Transverse colon (tissue), 4 donors: ENCODE measurements at regions not wholly inside any gene's neighbourhood (a gene's known extent, or its start where the extent isn't known, plus 50 kb on each side); places are given as distances from the start of the nearest gene placed in this dataset.

Experiments used
- DNase-seq: peaks from one replicate; pipeline ENCODE4 v3.0.0-alpha.2; 2019
- H3K27ac ChIP-seq, 4 donors: fragments of 200-600 bp; sonication (generic); 2 replicates each; pipeline ENCODE4 v1.5.1; 2016 to 2018; ENCODE audit warnings: inconsistent platforms in 4 of 4
- H3K27me3 ChIP-seq: fragments of 200-600 bp; sonication (generic); 2 replicates; pipeline ENCODE4 v1.5.1; 2017; ENCODE audit warnings: inconsistent platforms
- H3K36me3 ChIP-seq, 4 donors: fragments of 200-600 bp; sonication (generic); 2 replicates each; pipeline ENCODE4 v1.5.1; 2017 to 2019; ENCODE audit warnings: inconsistent platforms in 4 of 4
- H3K4me1 ChIP-seq, 4 donors: fragments of 200-600 bp; sonication (generic); 2 replicates each; pipeline ENCODE4 v1.5.1; 2017 to 2020; ENCODE audit warnings: inconsistent platforms in 4 of 4
- H3K4me3 ChIP-seq, 4 donors: fragments of 200-600 bp; sonication (generic); 1 replicate in 1 of 4; 2 replicates in 3 of 4; pipeline versions ENCODE4 v1.5.1 to v1.6.1; 2017 to 2019; ENCODE audit warnings: inconsistent platforms in 4 of 4
- H3K9me3 ChIP-seq, 2 donors: fragments of 200-600 bp; sonication (generic); 2 replicates each; pipeline ENCODE4 v1.5.1; 2017 to 2019; ENCODE audit warnings: inconsistent platforms in 2 of 2
- EP300 ChIP-seq: sonication (generic); formaldehyde crosslinking; IDR thresholded peaks from one replicate; pipeline ENCODE4 v1.6.1; 2017; ENCODE audit warnings: antibody characterized with exemption, low read depth
- POLR2A ChIP-seq: fragments of 450-650 bp; IDR thresholded peaks from one replicate; pipeline ENCODE4 v1.6.1; 2016; ENCODE audit warnings: antibody characterized with exemption, mild to moderate bottlenecking, moderate library complexity
- POLR2AphosphoS5 ChIP-seq, 3 donors: sonication (generic); formaldehyde crosslinking; IDR thresholded peaks; one replicate each; pipeline ENCODE4 v1.6.1; 2016; ENCODE audit warnings: antibody characterized with exemption in 3 of 3
- WGBS, 2 donors: methylation state at CpG; one replicate each; pipeline ENCODE4 v1.1.5; 2018; ENCODE audit warnings: low coverage in 1 of 2; 5-methylcytosine and 5-hydroxymethylcytosine counted together
- in situ Hi-C, 4 donors: fragments of 200-750 bp; cut with MboI; loops; one replicate each; pipeline versions ENCODE4 v1.15.0 to v1.15.1; 2017; ENCODE audit warnings: low sequenced_read_pairs in 3 of 4, low pct_ligation_motif_present in 1 of 4, low pct_unique_long_range_greater_than_20kb in 1 of 4
- intact Hi-C: fragments of 100-400 bp; cut with DNase I; formaldehyde crosslinking; loops from one replicate; pipeline ENCODE4 v1.15.1; 2023; ENCODE audit warnings: low total_unique reads
- TF ChIP-seq, protein P1 (sequence below), 5 experiments: fragments of 200-600 bp in 3 of 5; fragments of 450-650 bp in 2 of 5; sonication (generic) in 3 of 5; IDR thresholded peaks; 1 replicate in 2 of 5; 2 replicates in 3 of 5; pipeline ENCODE4 v1.5.1; 2016 to 2017; ENCODE audit warnings: antibody characterized with exemption in 5 of 5, inconsistent platforms in 3 of 5, mild to moderate bottlenecking in 2 of 5, moderate library complexity in 1 of 5

GRCh38 chr3:110859336-110859735, 212.3 kb upstream of the NECTIN3 start:
- intact Hi-C loops (no loop called here), in situ Hi-C loops (no loop called here)
- H3K4me3 ChIP-seq: no peak overlapping the region
- no peaks in the 10 kb centered on the region for H3K36me3 ChIP-seq
- WGBS, 2 donors: 97 to 98% methylated on average over 4 to 5 of the region's 5 CpGs
- no peak for DNase-seq
- H3K4me1 ChIP-seq: no peaks in the 10 kb centered on the region
- no peaks in the 10 kb centered on the region for H3K9me3 ChIP-seq
- TF ChIP-seq EP300 (no peak), POLR2A (no peak), POLR2AphosphoS5 (IDR thresholded peaks at IDR 0.05) (no peak)
- TF ChIP-seq, protein P1, sequence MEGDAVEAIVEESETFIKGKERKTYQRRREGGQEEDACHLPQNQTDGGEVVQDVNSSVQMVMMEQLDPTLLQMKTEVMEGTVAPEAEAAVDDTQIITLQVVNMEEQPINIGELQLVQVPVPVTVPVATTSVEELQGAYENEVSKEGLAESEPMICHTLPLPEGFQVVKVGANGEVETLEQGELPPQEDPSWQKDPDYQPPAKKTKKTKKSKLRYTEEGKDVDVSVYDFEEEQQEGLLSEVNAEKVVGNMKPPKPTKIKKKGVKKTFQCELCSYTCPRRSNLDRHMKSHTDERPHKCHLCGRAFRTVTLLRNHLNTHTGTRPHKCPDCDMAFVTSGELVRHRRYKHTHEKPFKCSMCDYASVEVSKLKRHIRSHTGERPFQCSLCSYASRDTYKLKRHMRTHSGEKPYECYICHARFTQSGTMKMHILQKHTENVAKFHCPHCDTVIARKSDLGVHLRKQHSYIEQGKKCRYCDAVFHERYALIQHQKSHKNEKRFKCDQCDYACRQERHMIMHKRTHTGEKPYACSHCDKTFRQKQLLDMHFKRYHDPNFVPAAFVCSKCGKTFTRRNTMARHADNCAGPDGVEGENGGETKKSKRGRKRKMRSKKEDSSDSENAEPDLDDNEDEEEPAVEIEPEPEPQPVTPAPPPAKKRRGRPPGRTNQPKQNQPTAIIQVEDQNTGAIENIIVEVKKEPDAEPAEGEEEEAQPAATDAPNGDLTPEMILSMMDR (IDR thresholded peaks at IDR 0.05): no peak
- no peak overlapping the region for H3K27ac ChIP-seq
- no peaks in the 10 kb centered on the region for H3K27me3 ChIP-seq

GRCh38 chr3:110859993-110860392, 211.6 kb upstream of the NECTIN3 start:
- no peak for DNase-seq
- no peaks in the 10 kb centered on the region for H3K9me3 ChIP-seq
- WGBS, 2 donors: 33 to 45% methylated on average over 4 of the region's 4 CpGs
- intact Hi-C loops: no loop called here
- no peaks in the 10 kb centered on the region for H3K36me3 ChIP-seq
- no peaks in the 10 kb centered on the region for H3K4me1 ChIP-seq
- no peak overlapping the region for H3K4me3 ChIP-seq
- in situ Hi-C loops: no loop called here
- TF ChIP-seq, protein P1 (IDR thresholded peaks at IDR 0.05): no peak
- no peak for TF ChIP-seq POLR2AphosphoS5 (IDR thresholded peaks at IDR 0.05)
- no peak for TF ChIP-seq EP300
- no peak for TF ChIP-seq POLR2A
- no peaks in the 10 kb centered on the region for H3K27me3 ChIP-seq
- no peak overlapping the region for H3K27ac ChIP-seq

GRCh38 chr3:110865934-110866333, 205.7 kb upstream of the NECTIN3 start:
- no peak overlapping the region for H3K4me3 ChIP-seq
- no peaks in the 10 kb centered on the region for H3K9me3 ChIP-seq
- H3K27me3 ChIP-seq: no peaks in the 10 kb centered on the region
- DNase-seq: no peak
- intact Hi-C loops: no loop called here
- in situ Hi-C loops: no loop called here
- TF ChIP-seq EP300 (no peak), POLR2A (no peak), POLR2AphosphoS5 (IDR thresholded peaks at IDR 0.05) (no peak)
- TF ChIP-seq, protein P1 (IDR thresholded peaks at IDR 0.05): no peak
- no peaks in the 10 kb centered on the region for H3K4me1 ChIP-seq
- WGBS, 2 donors: 88 to 89% methylated on average over 3 to 4 of the region's 4 CpGs
- H3K36me3 ChIP-seq: no peaks in the 10 kb centered on the region
- H3K27ac ChIP-seq: no peak overlapping the region

GRCh38 chr3:110868106-110868505, 203.5 kb upstream of the NECTIN3 start:
- Histone ChIP-seq H3K4me1 (no peaks in the 10 kb centered on the region), H3K4me3 (no peak overlapping the region), H3K9me3 (no peaks in the 10 kb centered on the region), H3K27me3 (no peaks in the 10 kb centered on the region), H3K27ac (no peak overlapping the region), H3K36me3 (no peaks in the 10 kb centered on the region)
- in situ Hi-C loops: no loop called here
- intact Hi-C loops: no loop called here
- no peak for TF ChIP-seq EP300
- TF ChIP-seq, protein P1 (IDR thresholded peaks at IDR 0.05): no peak
- TF ChIP-seq POLR2A: no peak
- DNase-seq: no peak
- WGBS, 2 donors: 69 to 75% methylated on average over 1 of the region's 1 CpG
